Breast epithelium (tissue), 3 donors: ENCODE measurements at regions not wholly inside any gene's neighbourhood (a gene's known extent, or its start where the extent isn't known, plus 50 kb on each side); places are given as distances from the start of the nearest gene placed in this dataset.

Experiments
- POLR2AphosphoS5 ChIP-seq, 3 donors: sonication (generic); formaldehyde crosslinking; IDR thresholded peaks; one replicate each; pipeline ENCODE4 v1.6.1; 2017; ENCODE audit warnings: antibody characterized with exemption in 3 of 3
- TF ChIP-seq, protein P1 (sequence below), 3 donors: fragments of 450-650 bp; IDR thresholded peaks; one replicate each; pipeline ENCODE4 v1.5.1; 2016 to 2017; ENCODE audit warnings: antibody characterized with exemption in 3 of 3, mild to moderate bottlenecking in 3 of 3, moderate library complexity in 3 of 3

DNA sequence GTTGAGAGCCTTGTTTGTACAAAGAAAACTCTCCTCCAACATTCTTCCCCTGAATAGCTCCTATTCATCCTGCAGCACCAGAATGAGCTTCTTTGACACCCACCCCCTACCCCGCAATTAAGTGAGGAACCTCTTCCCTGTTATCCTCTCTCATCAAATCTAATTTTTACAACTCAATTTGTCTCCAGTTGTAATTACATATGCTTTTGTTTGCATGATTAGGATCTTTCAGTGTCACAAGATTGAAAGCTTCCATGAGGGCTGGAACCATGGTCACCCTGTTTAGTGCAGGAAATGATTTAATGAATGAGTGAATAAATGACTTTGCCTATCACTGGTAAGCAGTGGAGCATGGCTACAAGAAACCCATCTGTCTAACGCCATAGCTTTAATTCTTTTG, 334.6 kb upstream of the KLHL29 start:
- TF ChIP-seq, protein P1, sequence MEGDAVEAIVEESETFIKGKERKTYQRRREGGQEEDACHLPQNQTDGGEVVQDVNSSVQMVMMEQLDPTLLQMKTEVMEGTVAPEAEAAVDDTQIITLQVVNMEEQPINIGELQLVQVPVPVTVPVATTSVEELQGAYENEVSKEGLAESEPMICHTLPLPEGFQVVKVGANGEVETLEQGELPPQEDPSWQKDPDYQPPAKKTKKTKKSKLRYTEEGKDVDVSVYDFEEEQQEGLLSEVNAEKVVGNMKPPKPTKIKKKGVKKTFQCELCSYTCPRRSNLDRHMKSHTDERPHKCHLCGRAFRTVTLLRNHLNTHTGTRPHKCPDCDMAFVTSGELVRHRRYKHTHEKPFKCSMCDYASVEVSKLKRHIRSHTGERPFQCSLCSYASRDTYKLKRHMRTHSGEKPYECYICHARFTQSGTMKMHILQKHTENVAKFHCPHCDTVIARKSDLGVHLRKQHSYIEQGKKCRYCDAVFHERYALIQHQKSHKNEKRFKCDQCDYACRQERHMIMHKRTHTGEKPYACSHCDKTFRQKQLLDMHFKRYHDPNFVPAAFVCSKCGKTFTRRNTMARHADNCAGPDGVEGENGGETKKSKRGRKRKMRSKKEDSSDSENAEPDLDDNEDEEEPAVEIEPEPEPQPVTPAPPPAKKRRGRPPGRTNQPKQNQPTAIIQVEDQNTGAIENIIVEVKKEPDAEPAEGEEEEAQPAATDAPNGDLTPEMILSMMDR (IDR thresholded peaks at IDR 0.05): no peak
- no peak for TF ChIP-seq POLR2AphosphoS5 (IDR thresholded peaks at IDR 0.05)
